RWPE1 (cell line): ENCODE measurements at regions not wholly inside any gene's neighbourhood (a gene's known extent, or its start where the extent isn't known, plus 50 kb on each side); places are given as distances from the start of the nearest gene placed in this dataset.

Experiments used
- CTCF ChIA-PET: fragments of 350-600 bp; sonication (Branson Sonifier 250); formaldehyde crosslinking; extraction: SDS; loops from one replicate; lab custom pipeline; 2021; lab: Yijun Ruan, JAX
- POLR2A ChIA-PET: fragments of 400-600 bp; formaldehyde crosslinking; extraction: SDS; loops from one replicate; lab custom pipeline; 2020; ENCODE audit warnings: antibody characterized with exemption; ENCODE audit not compliant: low non-redundant PET; lab: Yijun Ruan, JAX
- DNase-seq: peaks from one replicate; pipeline ENCODE4 v3.0.0; 2012; ENCODE audit warnings: low spot score
- H3K27ac ChIP-seq: fragments of 450-650 bp; 2 replicates; pipeline ENCODE4 v1.5.1; 2017
- CTCF ChIP-seq: fragments of 450-650 bp; conservative IDR thresholded peaks from 2 replicates; pipeline ENCODE4 v1.5.1; 2017; ENCODE audit warnings: low read depth, mild to moderate bottlenecking

- POLR2A ChIA-PET: no interaction called here
- DNase-seq: no peak
- no peak overlapping the region for H3K27ac ChIP-seq
- no peak for TF ChIP-seq CTCF
- CTCF ChIA-PET: no interaction called here
These were observed 143.5 kb upstream of the MAMLD1 start for GRCh38 chrX:150219374-150220185.

GRCh38 chrX:150223176-150224015 is 139.7 kb upstream of the MAMLD1 start:
- ChIA-PET CTCF (no interaction called here), POLR2A (no interaction called here)
- no peak overlapping the region for H3K27ac ChIP-seq
- DNase-seq: no peak
- no peak for TF ChIP-seq CTCF

- ChIA-PET CTCF (no interaction called here), POLR2A (no interaction called here)
- no peak for TF ChIP-seq CTCF
- no peak for DNase-seq
- H3K27ac ChIP-seq: no peak overlapping the region
These were observed 138.4 kb upstream of the MAMLD1 start for GRCh38 chrX:150224676-150225075.

GRCh38 chrX:150225266-150225665 is 137.9 kb upstream of the MAMLD1 start:
- TF ChIP-seq CTCF: no peak
- no peak for DNase-seq
- no peak overlapping the region for H3K27ac ChIP-seq
- ChIA-PET POLR2A (no interaction called here), CTCF (no interaction called here)

- no peak overlapping the region for H3K27ac ChIP-seq
- TF ChIP-seq CTCF: no peak
- DNase-seq: no peak
- ChIA-PET CTCF (no interaction called here), POLR2A (no interaction called here)
These were observed 137.4 kb upstream of the MAMLD1 start for GRCh38 chrX:150225756-150226155.

GRCh38 chrX:150226223-150226965 is 136.7 kb upstream of the MAMLD1 start:
- no peak for TF ChIP-seq CTCF

More at GRCh38 chrX:150226223-150226965, 136.7 kb upstream of the MAMLD1 start:
- no peak overlapping the region for H3K27ac ChIP-seq
- POLR2A ChIA-PET: no interaction called here
- no peak for DNase-seq
- CTCF ChIA-PET: no interaction called here
